HG03432 (cell line): ENCODE measurements at regions not wholly inside any gene's neighbourhood (a gene's known extent, or its start where the extent isn't known, plus 50 kb on each side); places are given as distances from the start of the nearest gene placed in this dataset.
"Not testable (repeated sequence)": the region's sequence is repeated elsewhere in the genome, so short reads cannot be mapped to it uniquely, and the experiment has no call there.

Source experiments
- ATAC-seq: cut with Tn5 transposase; IDR thresholded peaks from one replicate; pipeline ENCODE4 v1.9.1; 2021; ENCODE audit warnings: mild to moderate bottlenecking, moderate library complexity; ENCODE audit not compliant: unreplicated experiment

DNA sequence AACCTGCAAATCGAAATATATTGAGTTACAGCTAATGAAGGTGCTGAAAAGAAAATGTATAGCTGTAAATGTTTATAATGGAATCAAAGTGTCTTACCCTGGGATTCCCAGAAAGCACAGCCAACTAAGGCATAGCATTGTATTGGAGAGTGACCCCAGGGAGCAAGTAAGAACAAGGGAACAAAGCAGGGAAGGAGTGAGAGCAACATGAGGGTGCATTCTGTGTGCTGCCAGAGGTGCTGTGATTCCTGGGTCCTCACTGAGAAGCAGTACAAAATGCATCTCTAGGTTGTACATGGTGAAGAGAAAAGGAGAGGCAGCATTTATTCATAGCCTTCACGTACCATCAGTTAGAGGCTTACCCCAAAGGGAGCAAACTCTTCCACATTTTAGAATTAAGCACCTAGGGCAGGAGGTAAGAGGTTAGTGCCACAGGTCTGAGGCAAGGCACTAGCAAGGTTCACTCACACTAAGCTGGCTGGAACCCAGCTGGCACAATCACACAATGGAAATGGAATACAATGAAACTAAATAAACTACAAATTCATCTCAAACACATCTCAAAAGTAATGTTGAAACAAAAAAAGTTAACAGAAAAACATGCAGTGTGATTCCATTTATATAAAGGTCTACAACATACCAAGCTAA, 151.5 kb upstream of the C2CD4B start:
- ATAC-seq = no peak

DNA sequence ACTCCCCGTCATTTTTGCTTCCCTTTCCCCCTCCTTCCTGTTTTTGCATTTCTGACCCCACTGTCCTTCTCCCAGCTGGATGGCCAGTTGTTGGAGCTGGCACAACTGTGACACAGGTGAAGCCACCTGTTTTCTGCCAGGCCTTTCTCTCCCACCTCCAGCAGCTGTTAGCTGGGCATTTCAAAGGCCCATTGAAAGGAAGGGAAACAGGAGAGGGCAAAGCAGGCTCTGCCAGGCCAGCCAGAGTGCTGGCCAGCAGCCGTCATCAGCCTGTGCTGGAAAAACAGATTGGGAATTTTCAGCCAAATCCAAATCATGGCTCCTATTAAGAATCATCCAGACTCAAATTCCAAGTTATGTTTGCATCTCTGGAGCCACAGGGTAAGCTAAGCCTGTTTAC, 155.2 kb upstream of the C2CD4B start:
- no peak for ATAC-seq

DNA sequence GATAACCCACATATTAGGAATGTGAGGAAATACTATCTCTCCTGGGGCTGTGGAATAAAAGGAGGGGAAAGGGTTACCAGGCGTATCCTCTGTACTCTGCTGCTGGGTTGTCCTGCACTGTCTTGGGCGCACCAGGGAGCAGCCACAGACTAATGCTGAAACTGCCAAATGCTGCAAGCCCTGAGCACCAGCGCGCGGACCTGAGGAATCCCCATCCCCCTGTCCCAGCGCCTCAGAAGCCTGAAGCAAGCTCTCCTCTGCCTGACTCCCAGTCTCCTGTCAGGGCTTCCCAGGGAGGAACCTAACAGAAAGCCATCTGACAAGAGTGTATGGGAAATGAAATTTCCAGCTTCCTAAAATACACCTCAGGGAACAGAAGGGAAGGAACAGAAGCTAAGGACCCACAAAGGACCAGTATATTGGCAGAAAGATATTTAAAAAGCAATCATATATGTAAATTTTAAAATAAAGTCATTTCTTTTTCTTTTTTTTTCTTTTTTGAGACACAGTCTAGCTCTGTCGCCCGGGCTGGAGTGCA, 158.3 kb upstream of the C2CD4B start:
- no peak for ATAC-seq

DNA sequence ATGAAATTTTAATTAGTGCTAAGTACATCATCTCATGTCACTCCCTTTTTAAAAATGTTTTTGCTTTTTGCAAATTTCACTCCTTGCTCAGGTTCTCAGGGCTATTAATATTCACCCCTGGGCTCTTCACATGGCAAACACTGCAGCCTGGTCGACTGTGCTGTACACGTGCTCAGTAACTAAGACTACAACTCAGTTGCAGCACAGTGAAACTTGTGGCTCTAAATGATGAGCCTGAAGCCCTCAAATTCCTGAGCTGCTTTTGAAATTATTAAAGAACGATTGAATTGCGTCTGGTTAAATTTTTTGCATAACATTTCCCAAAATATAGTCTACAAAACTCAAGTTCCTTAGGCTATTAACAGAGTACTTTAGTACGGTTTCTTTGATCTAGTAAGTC, 159.3 kb upstream of the C2CD4B start:
- no peak for ATAC-seq

DNA sequence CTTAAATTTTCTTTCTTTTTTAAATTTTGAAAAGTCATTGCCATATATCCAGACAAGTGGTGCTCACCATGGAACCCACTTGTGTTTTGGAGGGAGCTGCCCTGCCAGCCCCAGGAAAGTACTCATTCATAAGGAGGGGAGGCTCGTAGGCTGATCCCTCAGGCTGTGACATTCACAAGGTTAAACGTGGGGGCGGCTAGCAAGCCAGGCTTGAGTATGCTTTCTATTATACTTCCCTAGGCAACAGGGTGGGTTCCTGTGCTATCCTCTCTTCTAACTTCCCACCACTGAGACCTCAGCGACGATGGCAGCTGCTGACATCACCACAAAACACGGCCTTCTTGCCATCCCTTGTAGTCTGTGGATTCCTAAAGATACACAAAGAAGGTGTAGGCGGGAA, 160.5 kb upstream of the C2CD4B start:
- no peak for ATAC-seq

DNA sequence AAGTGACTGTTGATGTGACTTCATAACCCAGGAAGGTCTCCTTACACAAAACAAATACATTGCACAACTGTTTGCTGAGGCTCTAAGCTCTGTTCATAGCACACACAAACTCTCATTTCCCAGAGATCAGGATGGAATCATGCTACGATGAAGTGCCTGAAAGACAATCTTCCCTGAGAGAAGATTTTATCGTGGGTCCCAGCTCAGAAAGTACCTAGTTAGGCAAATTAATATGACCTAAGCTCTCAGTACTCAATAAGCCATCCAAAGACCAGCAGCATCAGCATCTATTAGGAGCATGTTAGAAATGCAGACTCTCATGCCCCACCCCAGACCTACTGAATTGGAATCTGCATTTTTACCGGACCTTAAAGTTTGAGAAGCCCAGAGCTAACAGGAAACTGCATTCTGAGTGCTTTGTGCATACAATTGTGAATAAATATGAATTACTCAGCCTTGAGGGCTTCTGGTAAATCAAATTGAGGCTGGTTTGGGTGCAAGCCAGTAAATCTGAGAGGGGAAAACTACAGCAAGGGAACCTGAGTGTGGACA, 161.5 kb upstream of the C2CD4B start:
- ATAC-seq = no peak

DNA sequence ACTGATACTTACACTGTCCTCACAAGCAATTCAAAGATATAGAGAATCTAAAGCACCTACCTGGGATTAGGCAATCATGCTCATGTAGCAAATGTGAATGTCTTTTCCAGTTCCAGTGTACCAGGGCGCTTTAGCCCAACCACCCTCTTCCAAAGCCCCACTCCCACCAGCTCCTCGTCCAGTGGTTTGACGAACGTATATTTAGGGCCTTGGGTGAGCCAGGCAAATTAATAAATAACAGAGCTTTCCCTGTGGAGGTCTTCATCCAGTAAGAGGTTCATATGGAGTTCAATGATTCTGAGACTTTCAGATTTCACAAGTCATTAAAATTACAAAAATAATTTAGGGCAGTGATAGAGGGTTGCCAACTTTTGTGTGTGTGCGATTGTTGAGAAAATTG, 162.3 kb upstream of the C2CD4B start:
- no peak for ATAC-seq

DNA sequence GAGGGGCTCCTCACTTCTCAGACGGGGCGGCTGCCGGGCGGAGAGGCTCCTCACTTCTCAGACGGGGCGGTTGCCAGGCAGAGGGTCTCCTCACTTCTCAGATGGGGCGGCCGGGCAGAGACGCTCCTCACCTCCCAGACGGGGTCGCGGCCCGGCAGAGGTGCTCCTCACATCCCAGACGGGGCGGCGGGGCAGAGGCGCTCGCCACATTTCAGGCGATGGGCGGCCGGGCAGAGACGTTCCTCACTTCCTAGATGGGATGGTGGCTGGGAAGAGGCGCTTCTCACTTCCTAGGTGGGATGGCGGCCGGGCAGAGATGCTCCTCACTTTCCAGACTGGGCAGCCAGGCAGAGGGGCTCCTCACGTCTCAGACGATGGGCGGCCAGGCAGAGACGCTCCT, 167.4 kb upstream of the C2CD4B start:
- not testable (repeated sequence) for ATAC-seq

DNA sequence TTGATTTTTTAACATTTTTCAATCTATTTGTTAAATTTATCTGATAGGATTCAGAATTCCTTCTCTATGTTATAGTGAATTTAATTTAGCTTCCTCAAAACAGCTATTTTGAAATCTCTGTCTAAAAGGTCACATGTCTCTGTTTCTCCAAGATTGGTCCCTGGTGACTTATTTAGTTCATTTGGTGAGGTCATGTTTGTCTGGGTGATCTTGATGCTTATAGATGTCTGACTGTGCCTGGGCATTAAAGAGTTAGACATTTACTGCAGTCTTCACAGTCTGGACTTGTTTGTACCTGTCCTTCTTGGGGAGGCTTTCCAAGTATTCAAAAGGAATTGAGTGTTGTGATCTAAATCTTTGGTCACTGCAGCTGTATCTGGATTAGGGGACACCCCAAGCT, 169.5 kb upstream of the C2CD4B start:
- no peak for ATAC-seq

DNA sequence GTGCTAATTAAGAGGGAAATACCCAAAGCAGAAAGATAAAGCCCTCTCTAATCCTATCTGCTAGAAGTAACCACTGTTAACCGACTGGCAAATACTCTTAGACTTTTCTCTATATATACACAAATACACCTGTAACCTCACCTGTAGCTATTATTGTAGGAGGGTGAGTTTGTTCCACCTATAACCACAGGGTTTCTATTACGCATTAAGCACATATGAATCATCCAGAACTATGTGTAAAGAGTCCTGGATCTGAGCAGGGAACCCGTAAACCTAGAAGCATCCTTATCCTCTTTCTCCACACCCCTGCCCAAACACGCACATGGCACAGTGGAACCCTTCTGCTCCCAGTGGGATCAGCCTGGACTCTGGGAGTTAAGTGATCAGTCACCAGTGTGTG, 172.8 kb upstream of the C2CD4B start:
- ATAC-seq = no peak

DNA sequence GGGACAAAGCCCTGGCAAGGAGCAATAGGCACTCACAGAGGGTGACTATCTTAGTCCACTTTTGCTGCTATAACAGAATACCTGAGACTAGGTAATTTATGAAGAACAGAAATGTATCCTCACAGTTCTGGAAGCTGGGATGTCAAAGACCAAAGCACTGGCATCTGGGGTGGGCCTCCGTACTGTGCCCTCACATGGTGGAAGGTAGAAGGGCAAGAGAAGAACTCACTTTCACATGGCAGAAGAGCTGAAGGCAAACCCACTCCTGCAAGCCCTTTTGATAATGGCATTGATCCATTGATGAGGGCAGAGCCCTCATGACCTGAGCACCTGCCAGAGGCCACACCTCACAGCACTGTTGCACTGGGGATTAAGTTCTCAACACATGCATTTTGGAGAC, 173.4 kb upstream of the C2CD4B start:
- ATAC-seq = no peak

DNA sequence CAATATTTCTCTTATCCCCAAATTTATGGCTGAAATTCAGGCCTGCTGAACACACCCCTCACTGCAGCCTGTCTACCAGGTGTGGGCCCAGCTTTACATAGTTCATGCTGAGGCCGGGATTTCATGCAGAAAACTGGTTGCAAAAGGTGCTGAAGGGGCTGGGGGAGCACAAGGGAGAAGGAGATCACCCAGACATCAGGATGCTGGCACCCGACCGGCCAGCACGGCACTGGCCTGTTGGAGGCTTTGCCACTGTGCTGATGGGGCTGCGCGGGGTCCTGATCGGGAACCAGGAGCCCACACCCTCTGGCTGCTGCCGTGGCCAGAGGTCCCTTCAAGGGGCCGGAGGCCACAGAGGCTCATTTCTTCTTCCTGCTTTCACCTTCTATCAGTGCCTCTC, 177.9 kb upstream of the C2CD4B start:
- ATAC-seq = no peak

DNA sequence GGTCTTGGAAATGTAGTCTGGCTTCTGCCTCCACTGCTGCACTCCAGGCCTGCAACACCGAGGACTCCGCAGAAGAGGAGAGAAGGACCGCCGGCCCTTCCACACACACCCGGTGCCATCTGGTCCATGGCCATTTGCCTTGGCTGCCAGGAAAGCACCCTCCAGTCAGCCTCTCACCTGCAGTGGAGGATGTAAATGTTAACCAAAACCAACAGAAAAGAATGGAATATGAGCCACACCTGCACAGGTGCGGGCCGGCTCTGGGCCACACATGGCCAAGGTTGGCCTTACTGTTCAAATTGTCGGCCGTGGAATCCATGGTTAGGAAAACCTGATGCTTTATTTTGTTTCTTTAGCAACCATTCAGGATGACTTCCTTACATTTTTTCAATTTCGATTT, 178.3 kb upstream of the C2CD4B start:
- ATAC-seq = no peak

DNA sequence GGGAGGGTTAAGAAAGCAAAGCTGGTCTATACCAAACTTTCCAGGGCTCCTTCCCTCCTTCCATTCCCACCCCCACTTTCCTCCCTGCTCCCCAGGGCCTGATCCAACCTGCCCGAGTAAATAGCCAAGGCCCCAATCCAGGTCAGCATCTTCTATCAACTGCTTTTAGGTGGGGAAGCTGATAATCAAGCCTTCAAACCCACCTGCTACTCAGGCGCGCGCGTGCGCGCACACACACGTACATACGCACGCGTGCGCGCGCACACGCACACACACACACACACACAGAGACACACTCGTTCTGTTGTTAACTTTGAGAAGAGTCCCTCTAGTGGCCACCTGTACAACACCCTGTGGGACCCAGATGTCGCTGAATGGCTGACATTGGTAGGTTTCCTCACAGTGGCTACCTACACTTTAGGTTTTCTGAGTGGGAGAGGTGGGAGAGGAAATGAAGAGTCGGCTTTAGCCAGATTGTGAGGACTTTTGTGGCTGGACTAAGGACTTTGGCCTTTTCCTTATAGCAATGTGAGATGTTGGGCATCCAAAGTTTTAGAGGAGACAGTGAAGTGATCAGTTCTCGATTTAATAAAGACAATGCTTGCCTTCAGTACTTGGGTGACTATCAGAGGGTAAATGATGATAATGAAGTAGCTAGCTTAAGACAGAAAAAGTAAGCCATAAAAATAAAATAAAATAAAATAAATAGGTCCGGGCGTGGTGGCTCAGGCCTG, 179.9 kb upstream of the C2CD4B start:
- ATAC-seq = peak; percentile 84

DNA sequence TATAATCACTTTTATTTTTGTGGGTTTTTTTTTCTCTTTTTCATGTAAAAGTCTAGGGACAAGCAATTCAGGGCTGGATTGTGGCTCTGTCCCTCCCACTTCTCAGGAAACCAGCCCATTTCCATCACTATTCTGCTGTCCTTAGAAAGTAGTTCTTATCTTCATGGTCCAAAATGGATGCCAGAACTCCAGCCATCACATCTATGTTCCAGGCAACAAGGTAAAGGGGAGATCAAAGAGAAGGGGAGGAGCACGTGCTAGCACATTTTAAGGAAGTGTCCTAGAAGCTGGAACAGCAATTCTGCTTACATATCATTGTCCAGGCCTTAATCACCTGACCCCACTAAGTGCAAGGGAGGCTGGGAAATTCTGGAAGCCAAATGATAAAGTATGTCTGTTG, 181.1 kb upstream of the C2CD4B start:
- no peak for ATAC-seq

DNA sequence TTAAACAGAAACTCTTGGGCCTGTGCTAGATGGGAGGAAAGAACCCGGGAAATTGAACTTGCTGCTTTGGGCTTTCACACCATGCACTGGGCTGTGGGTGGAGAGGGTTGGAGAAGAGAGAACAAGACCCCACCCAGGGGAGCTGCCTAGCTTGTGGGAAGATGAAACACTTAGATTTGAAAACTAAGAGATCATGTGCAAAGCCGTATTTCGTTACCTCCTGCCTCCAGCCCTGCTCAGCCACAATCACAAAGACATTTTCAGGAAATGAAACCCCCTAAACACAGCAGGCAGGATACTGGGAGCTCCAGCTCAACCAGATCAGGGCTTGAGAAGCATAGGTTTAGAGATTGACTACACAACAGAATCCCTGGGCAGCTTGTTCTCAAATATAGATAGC, 183.0 kb upstream of the C2CD4B start:
- no peak for ATAC-seq

DNA sequence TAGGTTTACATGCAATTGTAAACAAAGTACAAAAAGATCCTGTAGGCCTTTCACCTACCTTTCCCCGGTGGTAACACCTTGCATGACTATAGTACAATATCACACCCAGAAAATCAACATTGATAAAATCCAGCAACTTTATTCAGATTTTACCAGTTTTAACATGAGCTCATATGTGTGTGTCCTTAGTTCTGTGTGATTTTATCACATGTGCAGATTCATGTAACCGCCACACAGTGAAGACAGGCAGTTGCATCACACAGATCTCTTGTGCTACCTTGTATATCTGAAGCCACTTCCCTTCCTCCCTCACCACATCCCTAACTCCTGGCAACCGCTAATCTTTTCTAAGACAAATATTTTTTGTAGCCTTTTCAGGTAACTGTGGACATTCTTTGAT, 183.5 kb upstream of the C2CD4B start:
- ATAC-seq = no peak

DNA sequence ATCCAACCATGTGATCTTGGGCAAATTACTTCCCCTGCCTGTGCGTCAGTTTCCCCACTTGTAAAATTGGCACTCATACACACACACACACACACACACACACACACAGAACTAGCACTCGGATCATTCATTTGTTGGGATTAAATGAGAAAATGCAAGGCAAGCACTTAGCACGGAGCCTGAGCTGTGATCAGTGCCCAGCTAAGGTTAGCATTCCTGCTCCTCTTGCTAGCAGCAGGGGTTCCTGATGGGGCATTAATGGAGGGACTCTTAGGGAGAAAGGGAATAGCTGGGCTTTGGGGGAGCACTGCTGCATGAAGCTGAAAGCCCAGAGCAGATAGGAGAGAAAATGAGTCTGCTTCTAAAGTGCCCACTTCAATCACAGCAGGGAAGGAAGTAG, 187.7 kb upstream of the C2CD4B start:
- ATAC-seq = no peak

DNA sequence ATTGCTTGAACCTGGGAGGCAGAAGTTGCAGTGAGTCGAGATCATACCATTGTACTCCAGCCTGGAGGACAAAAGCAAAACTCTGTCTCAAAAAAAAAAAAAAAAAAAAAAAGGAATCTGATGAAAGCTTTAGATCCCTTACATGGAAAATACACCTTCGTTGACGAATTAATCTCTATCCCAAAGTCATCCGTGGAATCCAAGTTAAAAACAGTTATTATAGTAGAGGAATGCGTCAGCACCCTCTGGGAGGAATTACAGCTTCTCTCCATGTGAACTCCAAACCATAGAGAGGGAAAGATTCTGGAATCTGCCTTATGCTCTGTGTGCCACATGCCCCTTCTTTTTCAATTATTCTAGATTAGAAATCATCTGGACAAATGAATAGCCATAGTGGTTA, 192.3 kb upstream of the C2CD4B start:
- ATAC-seq = no peak

DNA sequence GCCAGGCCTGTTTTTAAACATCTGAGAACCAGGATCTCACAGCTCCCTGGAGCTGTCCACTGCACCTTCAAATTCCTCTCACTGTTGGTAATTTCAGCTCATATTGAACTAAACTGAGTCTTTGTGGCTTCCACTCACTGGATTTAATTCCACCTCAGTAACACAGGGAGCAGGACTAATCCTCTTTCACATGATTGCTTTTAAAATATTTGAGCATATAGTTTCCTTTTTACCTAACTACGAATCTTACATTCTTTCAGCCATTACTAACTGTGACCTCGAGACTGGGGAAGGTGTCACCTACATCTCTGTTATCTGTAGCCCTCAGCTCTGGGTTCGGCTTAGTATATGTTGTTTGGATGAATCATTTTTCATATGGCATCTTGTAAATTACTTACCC, 194.3 kb upstream of the C2CD4B start:
- ATAC-seq = no peak

DNA sequence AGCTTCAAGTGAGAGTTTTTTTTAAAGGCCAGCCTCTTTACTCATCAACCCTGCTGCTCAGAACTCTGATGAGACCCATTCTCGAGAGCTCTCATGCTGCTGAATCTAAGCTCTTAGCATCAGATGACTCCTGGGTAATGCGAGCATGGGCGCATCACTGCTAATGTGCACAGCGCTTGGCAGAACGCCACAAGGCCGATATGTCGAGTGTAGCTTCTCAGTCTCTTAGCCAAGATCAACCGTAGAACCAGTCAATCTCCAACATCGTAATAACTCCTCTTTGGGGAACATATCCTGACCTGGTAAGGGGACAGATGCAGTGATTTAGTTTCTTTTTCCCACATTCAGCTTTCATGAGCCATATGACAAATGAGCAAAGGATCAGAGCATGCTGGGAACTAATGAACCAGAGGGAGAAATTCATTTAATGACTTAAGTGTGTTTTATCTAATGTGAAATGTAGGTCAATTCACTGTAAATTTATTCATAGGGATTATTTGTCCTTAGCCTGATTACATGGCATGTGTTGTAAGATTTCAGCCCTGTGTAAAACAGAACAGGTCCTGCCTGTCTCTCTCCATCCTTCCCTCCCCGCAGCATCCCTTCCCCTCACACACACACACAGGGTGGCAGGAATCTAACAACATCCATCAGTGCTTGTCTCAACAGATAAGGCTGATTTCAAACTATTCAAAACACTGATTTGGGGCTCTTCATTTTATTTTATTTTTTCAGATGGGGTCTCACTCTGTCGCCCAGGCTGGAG, 195.4 kb upstream of the C2CD4B start:
- no peak for ATAC-seq

DNA sequence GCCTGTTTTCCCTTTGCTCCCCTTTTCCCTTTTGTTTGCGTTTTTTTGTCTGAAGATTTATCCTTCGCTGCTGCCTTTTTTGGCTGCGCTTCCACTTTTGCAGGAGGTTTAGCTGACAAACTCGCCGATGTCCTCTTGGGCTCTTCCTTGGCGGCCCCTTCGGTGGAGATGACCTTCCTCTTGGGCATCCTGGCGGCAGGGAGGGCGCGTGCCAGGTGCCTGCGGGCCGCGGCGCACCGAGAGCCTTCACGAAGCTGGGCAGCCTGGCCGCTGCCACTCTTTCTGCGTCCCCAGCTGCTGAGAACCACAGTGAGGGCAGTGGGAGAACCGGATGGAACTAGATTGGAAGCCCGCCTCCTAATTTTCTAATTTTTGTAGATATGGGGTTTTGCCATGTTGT, 197.1 kb upstream of the C2CD4B start:
- no peak for ATAC-seq
